ENCODE measurements at regions not wholly inside any gene's neighbourhood (a gene's known extent, or its start where the extent isn't known, plus 50 kb on each side); places are given as distances from the start of the nearest gene placed in this dataset.

- ATAC-seq (no peak), DNase-seq (no peak)
- Histone ChIP-seq H3K9me3 (no peaks in the 10 kb centered on the region), H3K27me3 (no peaks in the 10 kb centered on the region), H3K27ac (no peak overlapping the region), H3K36me3 (replicated peaks in 1 of 2; ENCODE audit: insufficient read depth in 1 of 2, low read depth in 2 of 2) (no peaks in the 10 kb centered on the region), H3K4me1 (no peaks in the 10 kb centered on the region), H3K4me3 (no peak overlapping the region)
- no peak for TF ChIP-seq POLR2A (IDR thresholded peaks at IDR 0.05)
- no peak for TF ChIP-seq CTCF (IDR thresholded peaks at IDR 0.05)
- intact Hi-C loops (cut with DNase I) = no loop called here
- 88 to 89% methylated on average over 5 of the region's 5 CpGs for WGBS, 2 donors
These were observed 1048.5 kb downstream of the GALC start for GRCh38 chr14:86944434-86944833.

GRCh38 chr14:86943391-86944365, 1049.3 kb downstream of the GALC start:
- 72 to 80% methylated on average over 5 of the region's 5 CpGs for WGBS, 2 donors
- no peak overlapping the region for H3K4me3 ChIP-seq
- DNase-seq = no peak
- ATAC-seq = no peak
- no peaks in the 10 kb centered on the region for H3K27me3 ChIP-seq
- H3K4me1 ChIP-seq = no peaks in the 10 kb centered on the region
- intact Hi-C loops (cut with DNase I) = no loop called here
- no peaks in the 10 kb centered on the region for H3K36me3 ChIP-seq (replicated peaks in 1 of 2; ENCODE audit: insufficient read depth in 1 of 2, low read depth in 2 of 2)
- no peak for TF ChIP-seq POLR2A (IDR thresholded peaks at IDR 0.05)
- no peak for TF ChIP-seq CTCF (IDR thresholded peaks at IDR 0.05)
- no peak overlapping the region for H3K27ac ChIP-seq
- H3K9me3 ChIP-seq = no peaks in the 10 kb centered on the region

GRCh38 chr14:86942936-86943335, 1050.0 kb downstream of the GALC start:
- Histone ChIP-seq H3K36me3 (replicated peaks in 1 of 2; ENCODE audit: insufficient read depth in 1 of 2, low read depth in 2 of 2) (no peaks in the 10 kb centered on the region), H3K27ac (no peak overlapping the region), H3K27me3 (no peaks in the 10 kb centered on the region), H3K4me1 (no peaks in the 10 kb centered on the region), H3K9me3 (no peaks in the 10 kb centered on the region), H3K4me3 (no peak overlapping the region)
- ATAC-seq (no peak), DNase-seq (no peak)
- TF ChIP-seq CTCF (IDR thresholded peaks at IDR 0.05) = no peak
- TF ChIP-seq POLR2A (IDR thresholded peaks at IDR 0.05) = no peak
- intact Hi-C loops (cut with DNase I) = no loop called here
- 58 to 63% methylated on average over 4 of the region's 4 CpGs for WGBS, 2 donors

- 39 to 43% methylated on average over 2 of the region's 2 CpGs for WGBS, 2 donors
- Histone ChIP-seq H3K9me3 (no peaks in the 10 kb centered on the region), H3K27ac (no peak overlapping the region), H3K27me3 (no peaks in the 10 kb centered on the region), H3K36me3 (replicated peaks in 1 of 2; ENCODE audit: insufficient read depth in 1 of 2, low read depth in 2 of 2) (no peaks in the 10 kb centered on the region), H3K4me1 (no peaks in the 10 kb centered on the region), H3K4me3 (no peak overlapping the region)
- intact Hi-C loops (cut with DNase I) = no loop called here
- TF ChIP-seq POLR2A (IDR thresholded peaks at IDR 0.05) = no peak
- TF ChIP-seq CTCF (IDR thresholded peaks at IDR 0.05) = no peak
- no peak for ATAC-seq
- no peak for DNase-seq
These were observed 1052.9 kb downstream of the GALC start for GRCh38 chr14:86940106-86940505.

Data from body of pancreas (tissue), 4 donors.